Liver (tissue), 8 donors: ENCODE measurements at regions not wholly inside any gene's neighbourhood (a gene's known extent, or its start where the extent isn't known, plus 50 kb on each side); places are given as distances from the start of the nearest gene placed in this dataset.

Experiments used
- DNase-seq: peaks from one replicate; pipeline ENCODE4 v3.0.0-alpha.2; 2017; ENCODE audit warnings: low spot score
- H3K27ac ChIP-seq, 2 donors: one replicate each; pipeline ENCODE4 v1.7.0; 2013; ENCODE audit warnings: inconsistent platforms in 2 of 2, low read length in 2 of 2, control low read depth in 1 of 2, low read depth in 1 of 2, mild to moderate bottlenecking in 1 of 2
- H3K27me3 ChIP-seq, 4 donors: one replicate each; pipeline versions ENCODE4 v1.6.1 to v1.7.0; 2013; ENCODE audit warnings: low read length in 3 of 4, inconsistent platforms in 1 of 4, mild to moderate bottlenecking in 1 of 4, moderate library complexity in 1 of 4; ENCODE audit not compliant: control insufficient read depth in 4 of 4, insufficient read depth in 4 of 4
- H3K36me3 ChIP-seq, 4 donors: one replicate each; pipeline versions ENCODE4 v1.6.1 to v1.7.0; 2013; ENCODE audit warnings: low read length in 3 of 4, mild to moderate bottlenecking in 3 of 4, low read depth in 1 of 4, moderate library complexity in 1 of 4; ENCODE audit not compliant: control insufficient read depth in 4 of 4, insufficient read depth in 3 of 4
- H3K4me1 ChIP-seq, 4 donors: one replicate each; pipeline versions ENCODE4 v1.6.1 to v1.7.0; 2013; ENCODE audit warnings: low read length in 3 of 4, mild to moderate bottlenecking in 3 of 4, moderate library complexity in 1 of 4; ENCODE audit not compliant: control insufficient read depth in 4 of 4, insufficient read depth in 4 of 4
- H3K4me3 ChIP-seq, 3 donors: one replicate each; pipeline versions ENCODE4 v1.6.1 to v1.7.0; 2013; ENCODE audit warnings: low read length in 3 of 3, control low read depth in 1 of 3, low read depth in 1 of 3, mild to moderate bottlenecking in 1 of 3
- H3K9ac ChIP-seq, 2 donors: one replicate each; pipeline ENCODE4 v1.7.0; 2013; ENCODE audit warnings: low read length in 2 of 2, mild to moderate bottlenecking in 2 of 2, moderate library complexity in 2 of 2, control low read depth in 1 of 2, low read depth in 1 of 2
- H3K9me3 ChIP-seq, 4 donors: one replicate each; pipeline versions ENCODE4 v1.6.1 to v1.7.0; 2013; ENCODE audit warnings: low read length in 3 of 4; ENCODE audit not compliant: control insufficient read depth in 4 of 4
- ATF3 ChIP-seq: IDR thresholded peaks from 2 replicates; pipeline ENCODE4 v1.6.1; 2016; ENCODE audit warnings: antibody characterized with exemption
- CTCF ChIP-seq: fragments of 150-350 bp; IDR thresholded peaks from 2 replicates; pipeline ENCODE4 v1.5.1; 2017; ENCODE audit warnings: improper control_type of control experiment, low read depth, low read length; ENCODE audit not compliant: missing input control
- EGR1 ChIP-seq, 2 donors: IDR thresholded peaks; 2 replicates each; pipeline ENCODE4 v1.6.1; 2016 to 2018; ENCODE audit warnings: antibody characterized with exemption in 2 of 2, low read depth in 2 of 2
- FOXA1 ChIP-seq: IDR thresholded peaks from 2 replicates; pipeline ENCODE4 v1.6.1; 2016; ENCODE audit warnings: antibody characterized with exemption
- FOXA2 ChIP-seq: IDR thresholded peaks from 2 replicates; pipeline ENCODE4 v1.6.1; 2016; ENCODE audit warnings: antibody characterized with exemption
- GABPA ChIP-seq, 2 donors: IDR thresholded peaks in 1 of 2; conservative IDR thresholded peaks in 1 of 2; 2 replicates each; pipeline ENCODE4 v1.6.1; 2016; ENCODE audit warnings: antibody characterized with exemption in 2 of 2, mild to moderate bottlenecking in 1 of 2, moderate library complexity in 1 of 2
- HNF4A ChIP-seq, 2 donors: conservative IDR thresholded peaks; 2 replicates each; pipeline ENCODE4 v1.6.1; 2016; ENCODE audit warnings: antibody characterized with exemption in 2 of 2, mild to moderate bottlenecking in 2 of 2
- HNF4G ChIP-seq: IDR thresholded peaks from 2 replicates; pipeline ENCODE4 v1.6.1; 2016; ENCODE audit warnings: antibody characterized with exemption
- JUND ChIP-seq, 2 donors: IDR thresholded peaks; 2 replicates each; pipeline ENCODE4 v1.6.1; 2016; ENCODE audit warnings: antibody characterized with exemption in 2 of 2
- MAX ChIP-seq: IDR thresholded peaks from 2 replicates; pipeline ENCODE4 v1.6.1; 2016; ENCODE audit warnings: antibody characterized with exemption
- NR2F2 ChIP-seq: IDR thresholded peaks from 2 replicates; pipeline ENCODE4 v1.6.1; 2016; ENCODE audit warnings: antibody characterized with exemption
- RAD21 ChIP-seq, 2 donors: IDR thresholded peaks; 2 replicates each; pipeline ENCODE4 v1.6.1; 2016; ENCODE audit warnings: antibody characterized with exemption in 2 of 2, mild to moderate bottlenecking in 2 of 2
- REST ChIP-seq: IDR thresholded peaks from 2 replicates; pipeline ENCODE4 v1.6.1; 2016; ENCODE audit warnings: antibody characterized with exemption, mild to moderate bottlenecking
- RXRA ChIP-seq, 2 donors: IDR thresholded peaks; 2 replicates each; pipeline ENCODE4 v1.6.1; 2017 to 2018; ENCODE audit warnings: antibody characterized with exemption in 2 of 2, mild to moderate bottlenecking in 1 of 2
- SP1 ChIP-seq: IDR thresholded peaks from 2 replicates; pipeline ENCODE4 v1.6.1; 2018; ENCODE audit warnings: antibody characterized with exemption, mild to moderate bottlenecking
- TAF1 ChIP-seq: conservative IDR thresholded peaks from 2 replicates; pipeline ENCODE4 v1.6.1; 2016; ENCODE audit warnings: antibody characterized with exemption, mild to moderate bottlenecking
- YY1 ChIP-seq: IDR thresholded peaks from 2 replicates; pipeline ENCODE4 v1.6.1; 2016; ENCODE audit warnings: antibody characterized with exemption, mild to moderate bottlenecking
- ZBTB33 ChIP-seq: IDR thresholded peaks from 2 replicates; pipeline ENCODE4 v1.6.1; 2016; ENCODE audit warnings: antibody characterized with exemption
- WGBS: extraction: QIAGEN DNeasy Blood & Tissue Kit; methylation state at CpG from one replicate; pipeline ENCODE4 v1.1.7; 2013; 5-methylcytosine and 5-hydroxymethylcytosine counted together
- donor health status: healthy.
- donor health status: healthy.
- donor health status: healthy.
- donor health status: healthy.
- donor health status: healthy.

GRCh38 chr20:62542862-62543261, 67.1 kb upstream of the GATA5 start (continued):
- TF ChIP-seq YY1: no peak
- TF ChIP-seq TAF1: no peak
- no peak for TF ChIP-seq RXRA (IDR thresholded peaks at IDR 0.05)
- TF ChIP-seq JUND (IDR thresholded peaks at IDR 0.05): no peak

GRCh38 chr20:62543470-62544302, 67.9 kb upstream of the GATA5 start:
- no peaks in the 10 kb centered on the region for H3K4me1 ChIP-seq
- H3K27ac ChIP-seq: no peak overlapping the region
- H3K27me3 ChIP-seq: peaks cover 0 to 5% (median 0%) of the 10 kb centered on the region in 4 donors
- H3K4me3 ChIP-seq: no peak overlapping the region
- no peak overlapping the region for H3K9ac ChIP-seq
- peaks cover 0 to 6% (median 2%) of the 10 kb centered on the region in 4 donors for H3K9me3 ChIP-seq
- TF ChIP-seq GABPA (IDR thresholded peaks at IDR 0.05 in 1 of 2, conservative IDR thresholded peaks at IDR 0.05 in 1 of 2) (no peak), TAF1 (no peak), RAD21 (IDR thresholded peaks at IDR 0.05) (no peak), FOXA2 (no peak), MAX (no peak), REST (no peak), JUND (IDR thresholded peaks at IDR 0.05) (no peak), ATF3 (no peak), HNF4G (no peak), RXRA (IDR thresholded peaks at IDR 0.05) (no peak), CTCF (no peak), EGR1 (IDR thresholded peaks at IDR 0.05; ENCODE audit: low read depth in 2 of 2) (no peak), SP1 (no peak), HNF4A (conservative IDR thresholded peaks at IDR 0.05) (no peak), ZBTB33 (no peak), YY1 (no peak), FOXA1 (no peak), NR2F2 (no peak)
- WGBS: 71% methylated on average over 27 of the region's 27 CpGs
- DNase-seq: no peak
- H3K36me3 ChIP-seq: no peaks in the 10 kb centered on the region
